GM19099 (cell line): ENCODE measurements at regions not wholly inside any gene's neighbourhood (a gene's known extent, or its start where the extent isn't known, plus 50 kb on each side); places are given as distances from the start of the nearest gene placed in this dataset.

Experiments used
- POLR2A ChIP-seq: IDR thresholded peaks from 3 replicates; pipeline ENCODE4 v1.6.1; 2011; ENCODE audit warnings: low read depth; ENCODE audit not compliant: insufficient read length; ENCODE audit errors: extremely low read depth

DNA sequence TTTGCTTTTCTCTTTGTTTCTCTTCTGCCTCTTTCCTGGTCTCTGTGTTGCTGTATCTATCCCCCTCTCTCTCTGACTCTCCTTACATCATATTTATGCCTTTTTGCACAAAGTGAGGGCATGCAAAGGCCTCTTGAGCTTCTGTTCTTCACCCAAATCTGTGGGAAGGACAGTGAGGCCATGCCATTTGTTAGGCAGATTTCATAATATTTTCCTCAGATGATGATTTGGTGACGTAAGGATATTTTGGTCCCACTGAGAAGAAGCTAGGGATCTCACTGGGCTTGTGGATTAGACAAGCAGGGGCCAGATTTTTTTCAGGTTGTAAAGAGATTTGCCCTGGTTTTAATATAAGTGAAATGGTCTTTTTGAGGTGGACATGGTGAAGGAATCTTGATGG, 249.4 kb upstream of the USP24 start:
- no peak for TF ChIP-seq POLR2A

DNA sequence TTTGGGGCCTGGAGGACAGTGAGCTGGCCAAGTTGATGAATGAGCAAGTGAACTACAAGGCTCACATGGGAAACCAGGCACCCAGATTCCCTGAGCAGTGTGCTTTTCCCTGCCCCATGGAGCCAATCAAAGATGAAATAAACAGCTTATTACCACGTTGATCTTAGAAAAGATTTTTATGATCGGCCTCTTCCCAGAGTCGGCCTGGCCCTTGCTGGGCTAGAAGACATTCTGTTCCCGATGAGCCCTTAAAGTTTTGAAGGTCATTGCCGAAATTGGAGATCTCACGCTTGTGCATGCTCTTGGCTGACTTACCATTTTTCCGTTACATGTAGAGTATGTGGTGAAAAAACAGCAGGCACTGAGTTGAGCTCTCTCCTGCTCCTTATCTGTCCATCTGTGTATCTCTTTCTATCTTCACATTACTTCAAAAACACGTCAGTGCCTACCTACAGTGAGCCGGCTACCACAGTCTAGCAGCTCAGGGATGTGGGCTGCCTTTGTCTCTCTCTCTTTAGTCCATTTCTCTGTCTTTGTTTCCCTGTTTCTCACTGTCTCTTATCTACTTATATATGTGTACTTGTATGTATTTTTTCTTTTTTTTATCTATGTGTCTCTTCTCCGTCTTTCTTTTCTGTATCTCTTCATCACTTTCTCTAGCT, 248.8 kb upstream of the USP24 start:
- no peak for TF ChIP-seq POLR2A

DNA sequence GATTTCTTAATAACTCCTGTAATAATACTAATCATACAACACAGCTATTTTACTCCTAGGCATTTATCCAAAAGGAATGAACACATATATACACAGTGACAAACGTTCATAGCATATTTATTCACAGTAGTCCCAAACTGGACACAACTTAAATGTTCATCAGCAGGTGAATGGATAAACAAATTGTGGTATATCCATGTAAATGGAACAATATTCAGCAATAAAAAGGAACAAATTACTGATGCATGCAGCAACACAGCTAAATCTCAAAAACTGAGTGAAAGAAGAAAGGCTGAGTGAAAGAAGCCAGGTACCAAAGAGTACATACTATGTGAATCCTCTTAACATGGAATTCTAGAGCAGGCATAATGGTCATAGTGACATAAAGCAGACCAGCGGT, 242.7 kb upstream of the USP24 start:
- TF ChIP-seq POLR2A = no peak

DNA sequence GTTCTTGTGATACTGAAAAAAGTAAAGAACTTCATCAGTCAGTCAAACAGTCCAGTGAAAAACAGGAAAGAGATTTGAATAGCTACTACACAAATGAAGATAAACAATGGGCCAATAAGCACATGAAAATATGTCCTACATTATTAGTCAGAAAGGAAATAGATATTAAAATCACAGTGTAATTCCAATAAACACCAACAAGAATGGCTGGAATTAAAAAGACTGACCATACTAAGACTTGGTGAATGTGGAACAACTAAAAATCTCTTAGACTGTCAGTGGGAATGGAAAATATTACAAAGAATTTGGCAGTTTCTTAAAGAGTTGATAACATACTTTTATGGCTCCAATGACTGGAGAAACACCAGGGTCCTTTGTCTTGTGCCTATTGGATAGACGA, 241.8 kb upstream of the USP24 start:
- no peak for TF ChIP-seq POLR2A

DNA sequence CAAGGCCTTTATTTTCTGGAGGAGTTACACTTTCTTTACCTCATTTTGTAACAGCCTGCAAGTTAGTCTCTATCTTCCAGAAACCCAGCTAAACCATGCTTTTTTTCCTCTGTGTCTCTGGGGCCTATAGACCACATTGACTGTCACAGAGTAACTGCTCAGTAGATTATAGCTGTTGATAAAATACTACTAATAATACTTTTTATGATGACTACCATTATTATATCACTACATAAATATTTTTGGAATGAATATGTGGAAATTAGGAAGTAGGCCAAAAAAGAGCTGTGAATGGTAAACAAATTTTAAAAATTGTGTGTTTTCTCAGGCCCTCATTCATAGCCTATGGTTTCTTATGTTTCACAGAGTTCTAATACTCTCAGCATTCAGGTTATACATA, 233.1 kb upstream of the USP24 start:
- TF ChIP-seq POLR2A = no peak

DNA sequence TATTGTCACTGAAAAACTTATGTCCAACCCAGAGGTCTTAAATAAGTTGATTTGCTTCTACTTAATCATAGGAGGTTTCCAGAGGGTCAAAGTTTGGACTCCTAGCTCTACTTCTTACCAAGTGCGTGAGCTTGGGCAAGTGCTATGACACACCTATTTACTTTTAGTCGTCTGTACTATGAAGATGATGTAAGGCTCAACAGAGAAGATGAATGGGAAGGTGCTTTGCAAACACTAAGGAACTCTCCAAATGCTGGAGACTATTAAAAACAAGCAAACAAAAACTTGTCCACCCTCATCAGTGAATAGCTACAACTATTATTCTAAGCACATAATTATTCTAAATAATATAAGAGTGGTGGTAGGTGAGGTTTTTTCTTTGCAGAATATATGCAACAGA, 232.3 kb upstream of the USP24 start:
- no peak for TF ChIP-seq POLR2A

DNA sequence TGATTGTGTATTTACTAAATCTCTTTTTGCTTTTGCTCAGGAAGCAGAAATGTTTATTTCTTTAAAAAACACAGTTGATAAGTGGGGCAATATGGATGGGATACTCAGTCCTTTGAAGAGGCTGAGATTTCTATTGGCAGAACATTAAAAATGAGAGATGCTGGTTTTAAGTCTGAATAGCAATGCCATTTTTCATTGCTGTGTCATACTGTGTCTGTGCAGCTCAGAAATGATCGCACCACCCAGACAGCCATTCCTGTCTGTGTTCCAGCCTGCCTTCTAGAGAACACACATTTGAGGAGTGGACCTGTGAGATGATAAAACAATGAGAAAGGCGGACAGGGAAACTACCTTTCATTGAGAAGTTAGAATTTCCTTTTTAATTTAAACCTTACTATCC, 231.2 kb upstream of the USP24 start:
- no peak for TF ChIP-seq POLR2A

DNA sequence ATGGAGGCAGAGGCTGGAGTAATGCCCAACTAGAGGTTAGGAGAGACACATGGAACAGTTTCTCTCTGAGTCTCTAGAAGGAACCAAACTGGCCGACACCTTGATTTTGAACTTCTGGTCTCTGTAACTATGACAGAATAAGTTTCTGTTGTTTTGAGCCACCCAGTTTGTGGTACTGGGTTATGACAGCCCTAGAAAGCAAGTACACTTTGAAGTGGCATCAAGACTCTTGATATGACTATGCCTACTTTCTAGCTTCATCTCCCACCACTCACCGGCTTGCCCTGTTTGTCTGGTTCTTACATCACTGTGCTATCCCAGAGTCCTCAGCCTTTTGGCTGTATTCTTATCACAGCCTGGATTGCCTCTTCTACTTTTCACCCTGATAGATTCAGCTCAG, 230.3 kb upstream of the USP24 start:
- no peak for TF ChIP-seq POLR2A

DNA sequence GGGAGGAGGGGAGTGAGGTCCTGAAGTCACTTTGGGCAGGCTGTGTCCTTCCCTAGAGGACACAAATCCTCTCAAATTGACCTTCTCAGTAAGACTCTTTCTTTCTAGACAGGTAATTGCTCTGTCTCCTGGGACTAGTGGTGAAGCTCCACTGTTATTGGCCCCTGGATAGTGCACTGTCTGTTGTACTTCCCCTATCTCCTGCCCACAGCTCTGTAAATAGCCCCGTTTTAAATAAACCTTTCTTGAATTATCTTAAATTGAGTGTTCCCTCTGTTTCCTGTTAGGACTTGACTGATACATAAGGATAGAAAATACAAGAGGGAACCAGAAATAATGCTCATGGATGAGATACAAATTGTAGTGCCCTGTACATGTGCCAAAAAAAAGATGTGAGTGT, 229.5 kb upstream of the USP24 start:
- no peak for TF ChIP-seq POLR2A

DNA sequence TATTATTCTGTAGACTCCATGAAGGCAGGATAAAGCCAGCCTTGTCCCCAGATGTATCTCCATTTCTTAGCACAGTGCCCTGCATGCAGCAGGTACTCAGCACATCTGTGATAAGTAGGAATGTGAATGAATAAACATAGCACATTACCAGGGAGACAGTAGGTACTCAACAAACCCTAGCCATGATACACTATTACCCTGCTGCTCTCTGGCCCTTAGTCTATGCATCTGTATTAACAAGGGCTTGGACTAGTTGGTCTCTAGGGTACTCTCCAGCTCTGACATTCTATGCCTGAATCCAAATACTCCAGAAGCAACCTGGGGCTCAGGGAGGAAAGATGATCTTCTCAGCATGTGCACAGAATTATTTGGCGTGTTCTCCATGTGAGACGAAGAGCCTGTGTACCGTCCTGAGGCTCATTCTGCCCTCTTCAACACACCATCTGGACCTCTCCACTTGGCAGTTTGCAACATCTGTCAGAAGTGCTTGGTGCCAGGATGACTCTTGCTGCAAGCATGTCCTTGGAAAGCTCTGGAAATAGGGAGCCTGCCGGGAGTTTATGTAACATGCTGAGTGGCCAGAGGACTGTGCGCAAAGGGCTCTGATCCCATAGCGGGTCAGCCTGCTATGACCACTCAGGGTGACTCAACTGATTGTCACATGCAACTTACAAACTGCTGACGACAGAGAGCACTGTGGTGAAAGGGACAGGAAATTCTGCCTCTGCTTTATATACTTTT, 228.2 kb upstream of the USP24 start:
- no peak for TF ChIP-seq POLR2A

DNA sequence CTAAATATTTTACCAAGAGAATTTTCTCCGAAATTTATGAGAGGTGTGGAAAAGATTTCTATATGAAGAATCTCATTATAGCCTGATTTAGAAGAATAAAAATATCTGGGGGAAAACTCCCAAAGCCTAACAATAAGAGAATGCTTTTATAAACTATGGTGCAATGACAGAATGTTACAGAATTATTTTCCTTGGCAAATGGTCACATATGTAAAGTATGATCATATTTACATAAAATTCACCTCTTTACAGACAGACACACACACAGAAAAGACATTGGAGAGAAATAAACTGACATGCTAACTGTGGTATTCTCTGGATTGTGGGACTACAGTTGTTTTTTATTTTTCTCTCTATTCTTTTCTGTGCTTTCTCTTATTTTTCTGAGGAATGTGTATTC, 226.3 kb upstream of the USP24 start:
- TF ChIP-seq POLR2A = no peak

DNA sequence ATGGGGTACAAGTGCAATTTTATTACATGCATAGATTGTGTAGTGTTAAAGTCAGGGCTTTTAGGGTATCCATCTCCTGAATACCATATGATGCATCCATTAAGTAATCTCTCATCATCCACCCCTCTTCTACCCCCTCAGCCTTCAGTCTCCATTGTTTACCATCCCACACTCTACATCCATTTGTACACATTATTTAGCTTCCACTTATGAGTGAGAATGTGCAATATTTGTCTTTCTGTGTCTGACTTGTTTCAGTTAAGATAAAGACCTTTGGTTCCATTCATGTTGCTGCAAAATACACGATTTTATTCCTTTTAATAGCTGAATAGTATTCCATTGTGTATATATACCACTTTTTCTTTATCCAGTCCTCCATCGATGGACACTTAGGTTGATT, 222.5 kb upstream of the USP24 start:
- TF ChIP-seq POLR2A = no peak

DNA sequence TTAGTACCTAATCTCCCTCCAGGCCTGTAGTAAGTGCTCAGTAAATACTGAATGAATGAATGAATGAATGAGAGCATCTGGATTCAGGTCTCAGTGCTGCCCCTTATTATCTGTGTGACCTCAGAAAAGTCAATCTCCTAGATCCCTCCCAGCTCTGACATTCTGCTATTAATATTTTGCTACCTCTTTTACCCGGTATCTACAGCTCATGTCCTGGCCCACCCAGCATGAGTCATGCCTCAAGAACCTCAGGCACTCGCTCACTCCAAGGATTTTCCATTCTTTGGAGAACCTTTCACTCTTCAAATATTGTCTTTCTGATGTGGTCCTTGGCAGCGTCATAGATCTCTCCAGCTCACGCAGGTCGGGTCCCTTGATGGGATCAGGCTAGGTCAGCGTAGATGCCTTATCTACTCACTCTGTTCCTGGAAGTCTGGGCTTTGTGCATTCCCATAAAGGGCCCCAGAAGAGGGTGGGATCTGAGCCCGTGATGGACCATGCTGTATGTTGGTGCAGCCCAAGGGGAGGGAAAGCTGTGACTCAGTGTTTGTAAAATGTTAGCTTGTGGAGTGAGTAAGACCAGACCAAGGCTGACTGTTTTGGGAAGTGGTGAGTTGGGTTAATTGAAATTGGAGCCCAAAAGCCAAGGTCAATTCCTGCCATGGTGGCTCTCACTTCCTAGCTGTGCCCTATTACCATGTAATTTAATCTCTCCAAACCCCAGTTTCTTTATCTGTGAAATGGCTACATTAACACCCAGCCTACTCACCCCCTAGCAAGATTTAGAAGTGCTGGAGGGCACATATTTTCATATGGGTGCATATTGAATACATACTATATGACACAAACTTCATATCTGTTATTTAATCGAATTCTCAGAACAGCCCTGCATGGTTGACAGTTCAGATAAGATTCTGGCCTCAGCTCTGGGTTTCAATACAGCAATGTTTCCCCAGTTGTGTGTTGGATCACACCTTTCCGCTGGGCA, 214.1 kb upstream of the USP24 start:
- no peak for TF ChIP-seq POLR2A

DNA sequence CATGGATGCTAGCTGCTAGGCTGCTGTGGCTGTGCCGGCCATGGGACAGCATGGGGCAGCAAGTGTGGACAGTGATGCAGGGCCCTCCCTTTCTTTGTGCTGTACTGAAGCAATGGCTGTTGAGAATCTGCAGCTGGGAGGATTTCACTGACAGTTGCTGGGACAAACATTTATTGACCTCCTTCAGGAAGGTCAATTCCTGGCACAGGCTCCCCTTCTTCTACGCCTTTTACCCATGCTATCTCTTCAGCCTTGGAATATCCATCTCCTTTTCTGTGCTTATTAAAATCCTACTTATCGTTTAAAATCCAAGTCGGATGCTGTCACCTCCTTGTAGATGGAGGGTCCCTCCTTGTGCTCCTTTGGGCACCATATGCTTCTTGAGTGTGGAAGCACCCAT, 213.1 kb upstream of the USP24 start:
- TF ChIP-seq POLR2A = no peak

DNA sequence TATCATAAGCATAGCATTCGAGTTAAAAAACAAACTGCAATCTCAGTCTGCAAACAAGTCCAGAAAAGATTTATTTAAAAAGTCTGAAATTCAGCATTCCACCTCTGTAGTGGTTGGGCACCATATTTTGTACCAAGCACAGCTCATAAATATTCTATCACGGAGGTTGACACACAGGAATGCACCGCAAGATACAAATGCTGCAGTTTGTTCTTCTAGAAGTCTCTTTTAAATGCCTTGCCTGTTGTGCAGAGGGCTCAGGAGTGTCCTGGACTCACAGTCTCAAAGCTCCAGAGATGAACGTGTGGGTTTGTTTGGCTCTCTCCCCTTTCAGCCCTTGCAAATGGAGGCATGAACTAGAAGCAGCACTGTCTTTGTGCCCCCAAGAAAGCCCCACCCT, 212.4 kb upstream of the USP24 start:
- TF ChIP-seq POLR2A = no peak
